OCI-LY1 (cell line): ENCODE measurements at regions not wholly inside any gene's neighbourhood (a gene's known extent, or its start where the extent isn't known, plus 50 kb on each side); places are given as distances from the start of the nearest gene placed in this dataset.

Experiments used
- H2AFZ ChIP-seq: fragments of 200-600 bp; sonication (generic), shearing (Covaris generic); 2 replicates; pipeline ENCODE4 v1.6.0; 2014; ENCODE audit warnings: antibody characterized with exemption, mild to moderate bottlenecking, low read length
- H3F3A ChIP-seq: fragments of 200-600 bp; sonication (generic), shearing (Covaris generic); 2 replicates; pipeline ENCODE4 v1.6.0; 2014; ENCODE audit warnings: mild to moderate bottlenecking, antibody characterized with exemption, low read length, moderate library complexity; ENCODE audit not compliant: insufficient read depth
- H3K27ac ChIP-seq: fragments of 200-600 bp; sonication (generic); 2 replicates; pipeline ENCODE4 v1.5.1; 2014; ENCODE audit warnings: low read length, mixed run types, mild to moderate bottlenecking, low read depth; ENCODE audit not compliant: poor library complexity, severe bottlenecking
- H3K27me3 ChIP-seq: fragments of 200-600 bp; sonication (generic); 2 replicates; pipeline ENCODE4 v1.6.0; 2014; ENCODE audit warnings: antibody characterized with exemption, mild to moderate bottlenecking, low read length, moderate library complexity; ENCODE audit not compliant: insufficient read depth
- H3K36me3 ChIP-seq: fragments of 200-600 bp; sonication (generic); 2 replicates; pipeline ENCODE4 v1.6.1; 2014; ENCODE audit warnings: mild to moderate bottlenecking, antibody characterized with exemption, low read length, moderate library complexity, mixed read lengths; ENCODE audit not compliant: insufficient read depth
- H3K4me1 ChIP-seq: fragments of 200-600 bp; sonication (generic); 2 replicates; pipeline ENCODE4 v1.5.1; 2014; ENCODE audit warnings: mild to moderate bottlenecking, low read length, moderate library complexity; ENCODE audit not compliant: insufficient read depth, severe bottlenecking
- H3K4me2 ChIP-seq: fragments of 200-600 bp; sonication (generic), shearing (Covaris generic); 2 replicates; pipeline ENCODE4 v1.6.1; 2014; ENCODE audit warnings: low read length
- H3K4me3 ChIP-seq: fragments of 200-600 bp; sonication (generic); 2 replicates; pipeline ENCODE4 v1.5.1; 2014; ENCODE audit warnings: low read length, low read depth, mild to moderate bottlenecking, mixed read lengths; ENCODE audit not compliant: poor library complexity, severe bottlenecking
- H3K79me2 ChIP-seq: fragments of 200-600 bp; shearing (Covaris generic); 2 replicates; pipeline ENCODE4 v1.6.1; 2016; ENCODE audit warnings: mixed run types, low read length, mixed read lengths; ENCODE audit not compliant: insufficient read depth
- H3K9ac ChIP-seq: fragments of 200-600 bp; sonication (generic), shearing (Covaris generic); 2 replicates; pipeline ENCODE4 v1.6.1; 2014; ENCODE audit warnings: mild to moderate bottlenecking, low read length, mixed read lengths
- H3K9me2 ChIP-seq: fragments of 200-600 bp; sonication (generic), shearing (Covaris generic); 2 replicates; pipeline ENCODE4 v1.6.1; 2014; ENCODE audit warnings: low read depth, mild to moderate bottlenecking, low read length, mixed read lengths
- H3K9me3 ChIP-seq: fragments of 200-600 bp; shearing (Covaris generic); 2 replicates; pipeline ENCODE4 v1.6.1; 2014; ENCODE audit warnings: low read length, mixed read lengths
- H4K20me1 ChIP-seq: fragments of 200-600 bp; sonication (generic), shearing (Covaris generic); 2 replicates; pipeline ENCODE4 v1.6.0; 2016; ENCODE audit warnings: mild to moderate bottlenecking, low read length; ENCODE audit not compliant: insufficient read depth
- EZH2 ChIP-seq: fragments of 200-600 bp; sonication (generic), shearing (Covaris generic); IDR thresholded peaks from 2 replicates; pipeline ENCODE4 v1.8.0; 2017; ENCODE audit warnings: borderline replicate concordance, mixed run types, mild to moderate bottlenecking, antibody characterized with exemption, low read length, moderate library complexity, mixed read lengths
- TF ChIP-seq, protein P1 (sequence below): fragments of 200-600 bp; sonication (generic), shearing (Covaris generic); IDR thresholded peaks from 2 replicates; pipeline ENCODE4 v1.5.1; 2017; ENCODE audit warnings: mild to moderate bottlenecking, antibody characterized with exemption, low read length, moderate library complexity, mixed read lengths

DNA sequence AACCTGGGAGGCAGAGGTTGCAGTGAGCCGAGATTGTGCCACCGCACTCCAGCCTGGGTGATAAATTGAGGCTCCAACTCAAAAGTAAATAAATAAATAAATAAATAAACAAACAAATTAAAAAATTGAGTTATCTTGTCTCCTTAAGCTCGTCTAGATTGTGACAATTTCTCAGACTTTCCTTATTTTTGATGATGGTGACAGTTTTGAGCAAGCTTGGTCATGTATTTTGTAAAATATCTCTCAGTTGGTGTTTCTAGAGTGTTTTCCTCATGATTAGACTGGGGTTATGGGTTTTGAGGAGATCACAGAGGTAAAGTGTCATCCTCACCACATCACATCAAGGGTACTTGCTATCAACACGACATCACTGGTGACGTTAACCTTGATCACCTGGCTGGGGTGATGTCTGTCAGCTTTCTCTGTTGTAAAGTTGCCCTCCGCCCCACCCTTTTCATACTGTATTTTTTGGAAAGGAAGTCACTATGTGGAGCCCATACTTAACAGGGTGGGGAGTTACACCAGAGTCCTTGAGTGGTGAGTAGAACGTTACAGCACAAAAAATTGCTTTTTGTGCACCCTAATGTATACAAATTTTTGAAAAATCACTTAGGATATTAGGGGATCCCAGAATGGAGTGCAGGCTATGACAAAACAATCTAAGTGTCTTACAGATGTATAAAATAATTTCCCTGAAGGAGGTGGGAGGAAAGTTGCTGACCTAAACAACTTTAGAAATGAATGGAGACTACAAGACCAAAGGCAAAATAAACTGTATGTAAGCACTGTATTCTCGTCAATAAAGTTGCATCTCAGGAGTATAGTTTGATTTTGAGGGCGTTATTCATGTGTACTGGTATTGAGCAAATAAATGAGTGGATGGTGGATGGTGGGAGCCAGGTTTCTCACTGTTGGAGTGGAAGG is 116.4 kb upstream of the SGK1 start:
- no peaks in the 10 kb centered on the region for H3K4me1 ChIP-seq
- no peaks in the 10 kb centered on the region for H3K79me2 ChIP-seq
- H3F3A ChIP-seq = no peaks in the 10 kb centered on the region
- no peak overlapping the region for H3K9ac ChIP-seq
- no peak overlapping the region for H3K27ac ChIP-seq
- no peak overlapping the region for H3K4me3 ChIP-seq
- H3K36me3 ChIP-seq = no peaks in the 10 kb centered on the region
- no peaks in the 10 kb centered on the region for H4K20me1 ChIP-seq
- no peaks in the 10 kb centered on the region for H3K9me3 ChIP-seq
- H3K9me2 ChIP-seq = no peaks in the 10 kb centered on the region
- no peak overlapping the region for H2AFZ ChIP-seq
- TF ChIP-seq, protein P1, sequence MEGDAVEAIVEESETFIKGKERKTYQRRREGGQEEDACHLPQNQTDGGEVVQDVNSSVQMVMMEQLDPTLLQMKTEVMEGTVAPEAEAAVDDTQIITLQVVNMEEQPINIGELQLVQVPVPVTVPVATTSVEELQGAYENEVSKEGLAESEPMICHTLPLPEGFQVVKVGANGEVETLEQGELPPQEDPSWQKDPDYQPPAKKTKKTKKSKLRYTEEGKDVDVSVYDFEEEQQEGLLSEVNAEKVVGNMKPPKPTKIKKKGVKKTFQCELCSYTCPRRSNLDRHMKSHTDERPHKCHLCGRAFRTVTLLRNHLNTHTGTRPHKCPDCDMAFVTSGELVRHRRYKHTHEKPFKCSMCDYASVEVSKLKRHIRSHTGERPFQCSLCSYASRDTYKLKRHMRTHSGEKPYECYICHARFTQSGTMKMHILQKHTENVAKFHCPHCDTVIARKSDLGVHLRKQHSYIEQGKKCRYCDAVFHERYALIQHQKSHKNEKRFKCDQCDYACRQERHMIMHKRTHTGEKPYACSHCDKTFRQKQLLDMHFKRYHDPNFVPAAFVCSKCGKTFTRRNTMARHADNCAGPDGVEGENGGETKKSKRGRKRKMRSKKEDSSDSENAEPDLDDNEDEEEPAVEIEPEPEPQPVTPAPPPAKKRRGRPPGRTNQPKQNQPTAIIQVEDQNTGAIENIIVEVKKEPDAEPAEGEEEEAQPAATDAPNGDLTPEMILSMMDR = no peak
- no peak for TF ChIP-seq EZH2
- no peaks in the 10 kb centered on the region for H3K27me3 ChIP-seq
- no peak overlapping the region for H3K4me2 ChIP-seq

DNA sequence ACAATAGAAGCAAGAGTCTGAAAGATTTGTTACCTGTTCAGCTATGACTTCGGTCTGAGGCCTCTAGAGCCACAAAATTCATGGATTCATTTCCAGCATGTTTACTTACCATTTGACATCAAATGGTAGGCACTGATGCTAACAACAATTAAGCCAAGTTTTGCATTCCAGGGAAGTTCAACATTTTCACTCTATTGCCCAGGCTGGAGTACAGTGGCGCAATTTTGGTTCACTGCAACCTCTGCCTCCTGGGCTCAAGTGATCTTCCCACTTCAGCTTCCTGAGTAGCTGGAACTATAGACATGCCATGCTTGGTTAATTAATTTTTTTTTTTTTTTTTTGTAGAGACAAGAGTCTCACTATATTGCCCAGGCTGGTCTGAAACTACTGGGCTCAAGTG is 114.1 kb upstream of the SGK1 start:
- no peaks in the 10 kb centered on the region for H3K9me2 ChIP-seq
- H2AFZ ChIP-seq = no peak overlapping the region
- TF ChIP-seq EZH2 = no peak
- TF ChIP-seq, protein P1 = no peak
- no peaks in the 10 kb centered on the region for H3F3A ChIP-seq
- H3K4me1 ChIP-seq = no peaks in the 10 kb centered on the region
- no peaks in the 10 kb centered on the region for H3K79me2 ChIP-seq
- no peak overlapping the region for H3K27ac ChIP-seq
- H3K9ac ChIP-seq = no peak overlapping the region
- no peak overlapping the region for H3K4me3 ChIP-seq
- H4K20me1 ChIP-seq = no peaks in the 10 kb centered on the region
- no peak overlapping the region for H3K4me2 ChIP-seq
- no peaks in the 10 kb centered on the region for H3K36me3 ChIP-seq
- no peaks in the 10 kb centered on the region for H3K9me3 ChIP-seq
- no peaks in the 10 kb centered on the region for H3K27me3 ChIP-seq

DNA sequence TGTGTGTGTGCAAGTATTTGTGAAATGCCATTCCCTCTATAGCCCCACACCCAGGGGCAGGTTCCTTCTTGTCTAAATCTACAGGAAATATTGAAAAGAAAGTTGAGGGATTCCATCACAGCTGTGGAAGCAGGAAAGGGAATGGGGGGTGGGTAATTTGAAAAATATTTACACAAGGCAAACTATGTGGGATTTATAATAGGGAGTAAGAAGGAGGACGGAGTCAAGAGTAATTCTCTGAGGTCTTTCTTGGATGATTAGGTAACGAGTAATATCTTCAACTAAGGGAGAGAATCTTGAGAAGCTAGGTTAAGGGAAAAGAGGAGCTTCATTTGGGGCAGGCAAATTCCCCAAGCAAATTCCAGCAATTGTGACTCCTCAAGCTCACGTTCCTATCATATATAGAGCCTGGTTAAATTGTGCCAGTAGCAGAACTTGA is 113.5 kb upstream of the SGK1 start:
- Histone ChIP-seq H3K4me2 (no peak overlapping the region), H3K9me3 (no peaks in the 10 kb centered on the region), H3K9ac (no peak overlapping the region), H3K27ac (no peak overlapping the region), H3K36me3 (no peaks in the 10 kb centered on the region), H3F3A (no peaks in the 10 kb centered on the region), H4K20me1 (no peaks in the 10 kb centered on the region), H3K9me2 (no peaks in the 10 kb centered on the region), H3K4me3 (no peak overlapping the region), H3K79me2 (no peaks in the 10 kb centered on the region), H3K4me1 (no peaks in the 10 kb centered on the region), H3K27me3 (no peaks in the 10 kb centered on the region), H2AFZ (no peak overlapping the region)
- no peak for TF ChIP-seq EZH2
- TF ChIP-seq, protein P1 = no peak
